Inferior parietal cortex (tissue), 1 donor: ENCODE measurements at regions not wholly inside any gene's neighbourhood (a gene's known extent, or its start where the extent isn't known, plus 50 kb on each side); places are given as distances from the start of the nearest gene placed in this dataset.

Experiments
- DNase-seq: peaks from one replicate; pipeline ENCODE4 v3.0.0-alpha.2; 2016; ENCODE audit errors: extremely low spot score

DNA sequence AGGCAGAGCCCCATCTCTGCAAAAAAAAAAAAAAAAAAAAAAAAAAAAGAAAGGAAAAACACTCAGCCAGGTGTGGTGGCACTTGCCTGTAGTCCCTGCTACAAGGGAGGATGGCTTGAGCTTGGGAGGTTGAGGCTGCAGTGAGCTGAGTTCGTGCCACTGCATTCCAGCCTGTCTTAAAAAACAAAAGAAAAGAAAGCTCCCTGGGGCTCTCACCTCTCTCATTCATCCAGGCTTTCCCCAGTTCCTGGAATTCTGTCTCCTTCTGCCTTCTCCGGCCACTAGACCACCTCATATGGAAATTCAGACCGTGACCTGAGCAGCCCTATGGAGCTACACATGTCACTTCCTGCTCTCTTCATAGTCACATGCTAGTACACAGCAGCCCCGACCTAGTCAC lies 101.1 kb upstream of the TAB2 start:
- DNase-seq = no peak

DNA sequence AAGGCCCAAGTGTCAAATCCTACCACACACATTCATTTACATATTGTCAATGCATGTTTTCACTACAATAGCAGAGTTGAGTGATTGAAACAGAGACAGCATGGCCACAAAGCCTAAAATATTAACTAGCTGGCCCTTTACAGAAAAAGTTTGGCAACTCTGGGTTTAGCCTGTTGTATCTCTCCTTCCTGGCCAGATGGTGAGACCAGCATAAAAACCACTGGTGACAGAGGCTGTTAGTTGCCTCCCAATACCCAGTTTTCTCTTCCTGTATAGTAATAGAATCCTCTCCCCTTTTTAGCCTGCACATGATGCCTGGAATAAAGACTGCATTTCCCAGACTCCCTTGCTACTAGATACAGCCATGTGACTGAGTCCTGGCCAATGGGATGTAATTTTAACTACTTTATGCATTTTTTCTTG lies 100.0 kb upstream of the TAB2 start:
- DNase-seq = no peak

DNA sequence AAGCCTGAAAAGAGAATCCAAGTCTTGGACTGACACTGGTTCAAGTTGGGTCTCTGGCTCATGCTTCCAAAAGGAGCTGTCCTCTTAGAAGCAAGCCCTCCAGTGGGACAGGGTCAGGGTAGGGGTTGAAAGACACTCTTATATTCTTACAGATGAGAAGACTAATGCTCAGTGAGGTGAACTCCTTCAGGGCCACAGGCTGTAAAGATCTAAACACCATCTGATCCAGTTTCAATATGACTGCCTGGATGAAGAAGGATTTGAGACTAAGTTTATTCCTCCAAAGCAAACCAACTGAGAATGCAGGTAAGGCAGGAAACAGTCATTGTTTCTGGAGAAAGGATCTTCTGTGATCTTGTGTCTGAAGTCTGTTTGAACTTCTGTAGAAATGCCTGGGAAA lies 99.0 kb upstream of the TAB2 start:
- no peak for DNase-seq

GRCh38 chr6:149218915-149219314 lies 98.6 kb upstream of the TAB2 start:
- no peak for DNase-seq

GRCh38 chr6:149220882-149221773 lies 96.4 kb upstream of the TAB2 start:
- no peak for DNase-seq

- DNase-seq = no peak
Measured at GRCh38 chr6:149221774-149222070, 95.8 kb upstream of the TAB2 start.

GRCh38 chr6:149223120-149223903 lies 94.2 kb upstream of the TAB2 start:
- no peak for DNase-seq

- DNase-seq = no peak
Measured at GRCh38 chr6:149223904-149224351, 93.6 kb upstream of the TAB2 start.

DNA sequence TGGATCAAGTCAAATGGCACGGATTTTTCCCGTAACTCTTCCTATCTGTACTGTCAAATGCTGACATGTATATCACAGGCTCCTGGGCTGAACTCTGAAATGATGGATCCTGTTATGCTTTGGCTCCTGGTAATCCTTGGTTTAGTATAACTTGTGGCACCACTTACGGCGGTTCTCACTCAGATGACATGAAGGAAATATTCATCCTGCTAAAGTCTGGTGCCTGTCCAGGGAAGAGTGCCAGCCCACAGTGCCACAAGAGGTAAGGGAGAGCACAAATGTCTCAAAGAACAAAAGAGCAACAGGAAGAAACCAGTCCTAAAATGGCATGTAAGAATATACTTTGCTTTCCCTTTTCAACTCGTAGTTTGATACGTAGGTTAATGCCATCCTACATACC lies 93.1 kb upstream of the TAB2 start:
- DNase-seq = no peak

DNA sequence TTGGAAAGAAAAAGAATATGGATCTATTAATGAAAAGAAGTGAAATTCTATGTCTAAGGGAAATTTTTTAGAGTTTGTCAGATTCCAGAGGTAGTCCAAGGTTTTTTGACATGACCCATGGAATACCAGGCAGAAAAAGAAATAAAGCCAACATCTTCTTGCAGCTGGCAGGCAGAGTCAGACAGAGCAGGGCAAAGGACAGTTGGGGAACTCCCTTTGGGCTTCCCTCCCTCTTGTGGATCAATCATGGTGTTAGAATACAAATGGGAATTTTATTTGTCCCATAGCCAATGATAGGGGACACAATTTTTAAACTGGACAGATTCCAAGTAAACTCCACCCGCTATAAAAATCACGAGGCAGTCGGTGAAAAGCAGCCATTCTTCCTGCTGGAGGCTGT lies 92.1 kb upstream of the TAB2 start:
- DNase-seq = no peak

GRCh38 chr6:149225946-149226345 lies 91.6 kb upstream of the TAB2 start:
- no peak for DNase-seq

DNA sequence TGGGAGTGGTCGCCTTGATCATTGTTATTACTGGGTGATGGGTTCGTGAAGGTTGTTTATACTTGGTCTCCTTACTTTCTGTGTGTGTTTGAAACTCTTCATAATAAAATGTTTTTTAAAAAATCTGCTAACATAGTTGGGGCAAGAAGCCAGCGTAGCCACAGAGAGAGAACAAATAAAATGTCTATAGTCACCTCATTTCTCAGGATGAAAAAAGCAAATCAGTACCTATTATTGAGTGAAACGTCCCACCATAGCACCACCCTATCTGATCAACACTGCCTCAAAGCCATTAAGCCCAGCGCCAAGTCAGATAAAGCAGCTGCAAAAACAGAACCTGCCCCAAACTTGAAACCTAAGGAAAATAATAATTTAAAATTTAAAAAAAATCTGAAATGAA lies 89.7 kb upstream of the TAB2 start:
- no peak for DNase-seq

DNA sequence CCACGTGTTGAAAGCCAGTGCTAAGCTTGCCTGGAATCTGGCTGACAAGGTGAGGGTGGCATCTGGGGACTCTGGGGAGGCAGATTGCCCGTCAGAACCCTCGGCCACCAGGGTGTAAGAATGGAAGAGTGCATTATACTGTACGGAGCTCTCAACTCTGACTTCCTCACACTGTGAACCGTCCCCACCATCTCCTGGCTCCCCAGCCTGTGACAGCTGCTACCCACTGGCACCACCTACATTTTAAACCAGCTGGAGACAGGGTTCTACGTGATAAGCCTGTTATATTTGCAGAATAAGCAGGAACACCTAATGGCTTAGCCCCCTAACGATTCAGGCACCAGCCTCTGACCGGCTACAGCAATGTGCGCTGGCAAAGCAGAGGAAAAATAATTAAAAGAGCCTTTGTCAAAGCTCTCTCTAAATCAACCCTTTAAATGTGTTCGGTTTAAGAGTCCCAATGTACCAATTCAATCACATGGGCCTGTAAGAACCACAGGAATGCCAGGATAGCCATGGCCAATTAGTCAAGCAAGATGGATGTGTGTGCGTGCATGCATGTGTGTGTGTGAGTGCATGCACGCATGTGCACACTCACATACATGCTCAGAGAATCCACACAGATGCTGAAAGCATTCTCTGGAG lies 89.1 kb upstream of the TAB2 start:
- no peak for DNase-seq

GRCh38 chr6:149229096-149229495 lies 88.4 kb upstream of the TAB2 start:
- no peak for DNase-seq

DNA sequence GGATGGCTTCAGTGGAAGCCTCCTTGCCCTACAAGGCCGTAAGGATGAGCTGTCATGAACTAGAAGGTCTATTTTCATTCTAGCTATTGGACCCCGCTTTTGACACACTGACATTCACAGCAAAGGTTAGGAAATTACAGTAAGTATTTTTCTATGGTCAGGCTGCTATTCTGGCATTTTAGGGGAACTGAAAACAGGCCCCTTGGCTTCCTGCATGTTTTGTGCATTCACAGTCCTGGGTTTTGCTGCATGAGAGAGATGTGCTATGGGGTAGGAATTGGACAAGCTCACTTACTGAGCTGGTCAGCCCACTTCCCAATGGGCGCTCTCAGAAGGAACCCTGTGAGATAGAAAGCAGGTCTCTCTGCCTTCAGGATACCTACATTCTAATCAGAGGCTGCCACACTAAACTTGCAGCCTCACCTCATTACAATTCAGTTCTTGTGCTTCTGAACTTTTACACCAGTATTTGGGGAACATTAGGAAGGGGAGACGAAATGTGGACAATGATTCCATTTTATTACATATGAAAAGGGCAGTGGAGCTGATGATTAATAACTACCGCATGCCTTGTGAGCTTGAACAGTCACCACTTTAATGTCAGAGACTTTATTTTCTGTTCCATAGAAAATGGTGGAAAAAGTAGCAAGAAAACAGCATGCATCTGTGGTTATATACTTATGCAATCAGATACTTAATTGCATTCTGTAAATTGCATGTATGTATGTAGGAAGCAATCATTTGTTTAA lies 86.6 kb upstream of the TAB2 start:
- DNase-seq = no peak

DNA sequence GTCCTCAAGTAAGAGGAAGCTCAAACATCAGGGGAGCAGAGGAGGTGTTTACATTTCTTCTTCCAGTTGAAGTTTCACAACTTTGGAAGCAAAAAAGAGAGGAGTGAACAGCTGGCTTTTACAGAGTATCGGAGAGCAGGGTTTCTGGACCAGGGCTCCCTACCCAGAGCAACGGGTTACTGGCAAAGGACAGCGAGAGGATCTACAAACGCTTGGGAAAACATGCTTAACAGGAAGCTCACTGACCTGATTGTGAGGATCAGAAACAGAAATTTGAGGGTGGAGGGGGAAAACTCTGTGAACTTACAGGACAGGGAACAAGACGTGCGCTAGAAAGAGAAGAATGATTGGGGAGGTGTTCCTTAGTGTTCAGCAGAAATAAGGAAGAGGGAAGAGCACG lies 85.7 kb upstream of the TAB2 start:
- no peak for DNase-seq

DNA sequence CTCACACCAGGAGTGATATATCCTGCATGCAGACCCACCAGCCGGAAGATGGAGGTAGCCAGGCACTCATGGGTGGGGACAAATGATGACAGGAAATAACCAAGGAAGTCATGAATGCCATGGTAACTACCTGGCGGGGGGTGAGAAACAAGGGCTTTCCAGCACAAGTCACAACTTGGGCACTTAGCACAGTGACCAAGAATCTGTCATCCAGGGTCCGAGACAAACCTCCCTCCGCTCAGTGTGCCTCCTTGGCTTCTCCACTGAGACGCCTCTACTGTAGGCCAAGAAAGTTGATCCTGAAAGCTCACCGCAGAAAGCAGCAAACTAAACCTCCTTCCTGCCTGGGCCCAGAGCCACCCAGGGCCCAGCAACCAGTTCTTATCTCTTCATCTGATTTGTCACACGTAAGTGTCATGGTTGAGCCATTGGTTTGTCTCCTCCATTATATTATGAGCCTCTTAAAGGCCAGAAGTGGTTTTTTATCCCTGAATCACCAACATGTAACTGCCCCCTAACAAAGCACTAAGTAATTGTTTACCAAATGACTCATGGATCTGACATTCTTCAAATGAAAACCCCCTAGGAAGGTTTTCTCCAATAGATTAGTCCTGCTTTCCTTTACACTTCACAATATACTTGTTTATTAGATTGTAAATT lies 84.3 kb upstream of the TAB2 start:
- no peak for DNase-seq

GRCh38 chr6:149234051-149234962 lies 83.2 kb upstream of the TAB2 start:
- DNase-seq = no peak

DNA sequence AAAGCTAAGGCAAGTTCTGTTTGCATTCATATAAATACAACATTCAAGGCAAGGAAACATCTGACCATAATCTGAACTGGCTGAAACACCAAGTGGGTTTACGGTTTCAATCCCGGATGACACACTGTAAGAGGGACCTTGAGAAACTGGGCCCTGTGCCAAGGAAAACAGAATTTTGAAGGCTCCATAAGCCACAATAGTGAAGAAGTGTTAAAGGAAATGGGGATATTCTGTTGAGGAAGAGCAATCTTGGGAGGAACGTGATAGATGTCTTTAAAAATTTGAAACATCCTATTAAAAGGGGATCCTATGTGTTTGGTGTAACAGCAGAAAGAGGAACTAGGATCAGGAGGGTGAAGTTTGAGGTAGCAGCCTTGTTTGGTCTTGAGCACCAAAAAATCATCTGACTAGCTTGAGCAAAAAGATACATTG lies 82.4 kb upstream of the TAB2 start:
- DNase-seq = no peak

DNA sequence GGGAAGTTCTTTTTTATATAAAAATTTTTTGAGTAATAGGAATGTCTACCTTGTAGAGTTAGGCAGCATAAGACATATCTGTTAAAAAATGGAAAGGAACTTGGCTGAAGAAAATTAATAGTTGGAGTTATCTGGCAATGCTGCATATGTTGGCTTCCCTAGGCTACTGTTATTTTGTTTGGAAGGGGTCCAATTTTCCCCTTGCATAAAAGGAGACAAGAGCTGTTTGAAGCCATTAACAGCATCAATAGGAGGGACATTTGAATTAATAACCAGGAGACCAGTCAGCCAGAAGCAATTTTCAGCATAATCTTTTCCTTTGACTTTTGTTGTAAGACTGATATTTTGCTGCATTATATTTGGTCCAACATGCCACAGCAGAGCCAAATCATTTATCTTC lies 80.9 kb upstream of the TAB2 start:
- no peak for DNase-seq
